Gastrocnemius medialis (tissue), 4 donors: ENCODE measurements at regions not wholly inside any gene's neighbourhood (a gene's known extent, or its start where the extent isn't known, plus 50 kb on each side); places are given as distances from the start of the nearest gene placed in this dataset.

ENCODE experiments used
- CTCF ChIP-seq, 5 experiments: fragments of 450-650 bp in 3 of 5; fragments of 200-600 bp in 2 of 5; sonication (generic) in 2 of 5; IDR thresholded peaks in 4 of 5; conservative IDR thresholded peaks in 1 of 5; 1 replicate in 4 of 5; 2 replicates in 1 of 5; pipeline ENCODE4 v1.5.1; 2016 to 2019; ENCODE audit warnings: antibody characterized with exemption in 5 of 5, mild to moderate bottlenecking in 3 of 5, moderate library complexity in 3 of 5
- POLR2A ChIP-seq, 2 donors: fragments of 450-650 bp; IDR thresholded peaks; one replicate each; pipeline ENCODE4 v1.6.1; 2017; ENCODE audit warnings: antibody characterized with exemption in 2 of 2, mild to moderate bottlenecking in 2 of 2, moderate library complexity in 2 of 2

- TF ChIP-seq CTCF (IDR thresholded peaks at IDR 0.05 in 4 of 5, conservative IDR thresholded peaks at IDR 0.05 in 1 of 5) (no peak), POLR2A (IDR thresholded peaks at IDR 0.05) (no peak)
These were observed 1099.9 kb downstream of the NSUN3 start for GRCh38 chr3:95162794-95163193.
